ENCODE measurements at regions not wholly inside any gene's neighbourhood (a gene's known extent, or its start where the extent isn't known, plus 50 kb on each side); places are given as distances from the start of the nearest gene placed in this dataset.

DNA sequence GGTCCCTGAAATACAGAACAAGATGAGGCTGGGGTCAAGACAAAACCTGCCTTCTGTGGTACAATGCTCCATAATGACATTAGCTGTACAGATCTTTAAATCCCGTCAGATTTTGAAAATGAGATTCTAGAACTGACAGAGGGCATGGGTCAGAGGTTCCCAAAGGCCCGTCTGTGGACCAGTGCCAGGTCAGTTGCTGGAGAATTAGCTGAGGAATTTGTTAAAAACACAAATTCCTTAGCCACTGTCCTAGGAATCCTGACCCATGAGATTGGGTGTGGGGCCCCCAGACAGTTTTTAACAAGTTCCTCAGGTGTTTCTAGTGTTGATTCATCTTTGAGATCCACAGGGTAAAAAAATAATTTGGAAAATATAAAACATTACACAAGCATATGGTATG, 97.0 kb downstream of the SIPA1L2 start:
- CTCF ChIA-PET: no interaction called here
- POLR2A ChIA-PET: no interaction called here
- no peak for DNase-seq (ENCODE audit: extremely low spot score)
- TF ChIP-seq SP1 (IDR thresholded peaks at IDR 0.05) (no peak), ELF4 (IDR thresholded peaks at IDR 0.05) (no peak), FOXM1 (IDR thresholded peaks at IDR 0.05; ENCODE audit: borderline replicate concordance) (no peak), FOXK2 (IDR thresholded peaks at IDR 0.05) (no peak)

DNA sequence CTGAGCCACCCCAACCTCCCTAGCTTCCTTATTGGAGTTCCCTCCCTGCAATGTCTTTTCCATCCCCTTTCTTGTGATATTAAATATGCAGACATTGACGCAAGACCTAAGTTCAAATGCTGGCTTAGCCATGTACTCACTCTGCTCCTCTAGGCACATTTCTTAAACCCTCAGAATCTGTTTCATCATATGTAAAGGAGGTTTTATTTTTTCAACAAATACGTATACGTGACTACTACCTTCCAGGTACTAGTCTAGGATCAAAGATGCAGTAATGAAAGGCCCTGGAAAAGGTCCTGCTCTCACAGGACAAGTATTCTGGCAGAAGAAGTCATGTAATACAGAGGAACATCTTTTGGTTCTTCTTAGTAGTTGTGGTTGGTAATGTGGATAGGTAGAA, 98.6 kb downstream of the SIPA1L2 start:
- ChIA-PET POLR2A (no interaction called here), CTCF (no interaction called here)
- no peak for DNase-seq (ENCODE audit: extremely low spot score)
- TF ChIP-seq ELF4 (IDR thresholded peaks at IDR 0.05) (no peak), BHLHE40 (IDR thresholded peaks at IDR 0.05; ENCODE audit: borderline replicate concordance) (no peak), HDGF (IDR thresholded peaks at IDR 0.05; ENCODE audit: borderline replicate concordance) (no peak), L3MBTL2 (conservative IDR thresholded peaks at IDR 0.05) (no peak), TARDBP (IDR thresholded peaks at IDR 0.05) (no peak), SP1 (IDR thresholded peaks at IDR 0.05) (no peak), SUZ12 (IDR thresholded peaks at IDR 0.05) (no peak), FOXA1 (IDR thresholded peaks at IDR 0.05) (no peak), ZNF384 (IDR thresholded peaks at IDR 0.05) (no peak), NFRKB (IDR thresholded peaks at IDR 0.05) (no peak)

DNA sequence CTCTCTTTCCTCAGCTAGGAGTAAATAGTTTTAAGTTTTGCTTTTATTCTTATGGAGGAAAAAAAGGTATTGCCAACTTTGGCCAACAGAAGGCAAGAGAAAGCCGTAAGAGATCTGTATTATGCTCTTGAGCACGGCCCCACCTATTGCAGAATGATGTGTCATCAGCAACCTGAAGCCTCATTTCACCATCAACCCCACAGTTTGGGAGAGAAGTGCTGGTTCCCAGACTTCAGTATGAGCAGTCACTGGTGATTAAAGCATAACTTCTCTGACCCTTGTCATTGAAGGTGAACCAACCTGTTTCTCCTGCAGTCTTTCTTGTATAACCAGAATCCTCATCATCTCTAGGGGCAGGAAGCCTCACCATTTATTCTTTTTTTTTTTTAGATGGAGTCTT, 100.2 kb downstream of the SIPA1L2 start:
- TF ChIP-seq ZNF384 (IDR thresholded peaks at IDR 0.05): no peak
- TF ChIP-seq NFRKB (IDR thresholded peaks at IDR 0.05): no peak
- no peak for TF ChIP-seq FOXK2 (IDR thresholded peaks at IDR 0.05)
- TF ChIP-seq LEF1 (IDR thresholded peaks at IDR 0.05; ENCODE audit: borderline replicate concordance): no peak
- POLR2A ChIA-PET: no interaction called here
- CTCF ChIA-PET: no interaction called here
- no peak for DNase-seq (ENCODE audit: extremely low spot score)

DNA sequence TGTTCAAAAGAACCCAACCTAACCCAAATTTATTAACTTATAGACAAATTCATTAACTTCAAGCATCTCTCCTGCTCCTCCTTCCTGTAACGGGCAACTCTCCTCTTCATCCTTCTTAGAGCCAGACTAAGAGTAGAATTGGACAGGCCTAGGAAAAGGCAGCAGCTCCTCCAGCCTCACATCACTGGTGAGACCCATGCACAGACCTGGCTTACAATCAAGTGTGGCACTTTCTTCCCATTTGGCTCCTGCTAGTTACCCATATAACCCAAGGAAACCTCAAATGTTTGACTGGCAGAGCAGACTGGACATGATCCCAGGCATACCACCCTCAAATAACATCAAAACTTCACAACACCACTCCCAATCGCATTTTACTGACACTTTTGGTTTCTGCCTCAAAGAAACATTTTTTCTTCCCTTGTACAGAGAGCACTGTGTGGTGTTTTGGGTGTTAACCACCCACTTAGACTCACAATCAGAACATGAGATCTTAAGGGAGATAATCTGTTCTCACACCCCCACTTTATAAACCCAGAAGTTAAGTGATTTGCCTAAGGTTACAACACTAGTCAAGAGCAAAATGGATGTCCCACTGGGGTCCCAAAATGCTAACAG, 101.4 kb downstream of the SIPA1L2 start:
- DNase-seq (ENCODE audit: extremely low spot score): no peak
- no peak for TF ChIP-seq HDGF (IDR thresholded peaks at IDR 0.05; ENCODE audit: borderline replicate concordance)
- TF ChIP-seq, protein P1, sequence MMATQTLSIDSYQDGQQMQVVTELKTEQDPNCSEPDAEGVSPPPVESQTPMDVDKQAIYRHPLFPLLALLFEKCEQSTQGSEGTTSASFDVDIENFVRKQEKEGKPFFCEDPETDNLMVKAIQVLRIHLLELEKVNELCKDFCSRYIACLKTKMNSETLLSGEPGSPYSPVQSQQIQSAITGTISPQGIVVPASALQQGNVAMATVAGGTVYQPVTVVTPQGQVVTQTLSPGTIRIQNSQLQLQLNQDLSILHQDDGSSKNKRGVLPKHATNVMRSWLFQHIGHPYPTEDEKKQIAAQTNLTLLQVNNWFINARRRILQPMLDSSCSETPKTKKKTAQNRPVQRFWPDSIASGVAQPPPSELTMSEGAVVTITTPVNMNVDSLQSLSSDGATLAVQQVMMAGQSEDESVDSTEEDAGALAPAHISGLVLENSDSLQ (IDR thresholded peaks at IDR 0.05): no peak
- no peak for TF ChIP-seq ELF4 (IDR thresholded peaks at IDR 0.05)
- TF ChIP-seq SP1 (IDR thresholded peaks at IDR 0.05): no peak
- no peak for TF ChIP-seq CTBP1 (IDR thresholded peaks at IDR 0.05; ENCODE audit: borderline replicate concordance)
- TF ChIP-seq L3MBTL2 (conservative IDR thresholded peaks at IDR 0.05): no peak
- no peak for TF ChIP-seq LEF1 (IDR thresholded peaks at IDR 0.05; ENCODE audit: borderline replicate concordance)
- TF ChIP-seq SUZ12 (IDR thresholded peaks at IDR 0.05): no peak
- no peak for TF ChIP-seq TARDBP (IDR thresholded peaks at IDR 0.05)
- no peak for TF ChIP-seq FOXM1 (IDR thresholded peaks at IDR 0.05; ENCODE audit: borderline replicate concordance)
- no peak for TF ChIP-seq FOXK2 (IDR thresholded peaks at IDR 0.05)
- no peak for TF ChIP-seq ZNF384 (IDR thresholded peaks at IDR 0.05)
- TF ChIP-seq ARNT (IDR thresholded peaks at IDR 0.05): no peak
- POLR2A ChIA-PET: no interaction called here
- CTCF ChIA-PET: no interaction called here

- DNase-seq (ENCODE audit: extremely low spot score): no peak
- POLR2A ChIA-PET: interaction anchor here (0.7 kb wide), 1 partner anchor 1418 kb away, joined by 3 read pairs; no protein-coding TSS in a partner anchor
- CTCF ChIA-PET: no interaction called here
- TF ChIP-seq NFRKB (IDR thresholded peaks at IDR 0.05): no peak
- no peak for TF ChIP-seq HDGF (IDR thresholded peaks at IDR 0.05; ENCODE audit: borderline replicate concordance)
- TF ChIP-seq FOXM1 (IDR thresholded peaks at IDR 0.05; ENCODE audit: borderline replicate concordance): no peak
- no peak for TF ChIP-seq FOXA1 (IDR thresholded peaks at IDR 0.05)
- no peak for TF ChIP-seq SP1 (IDR thresholded peaks at IDR 0.05)
- TF ChIP-seq TARDBP (IDR thresholded peaks at IDR 0.05): no peak
- TF ChIP-seq CTBP1 (IDR thresholded peaks at IDR 0.05; ENCODE audit: borderline replicate concordance): no peak
- TF ChIP-seq ARNT (IDR thresholded peaks at IDR 0.05): no peak
- no peak for TF ChIP-seq FOXK2 (IDR thresholded peaks at IDR 0.05)
- TF ChIP-seq L3MBTL2 (conservative IDR thresholded peaks at IDR 0.05): no peak
- TF ChIP-seq ZNF384 (IDR thresholded peaks at IDR 0.05): no peak
- TF ChIP-seq BHLHE40 (IDR thresholded peaks at IDR 0.05; ENCODE audit: borderline replicate concordance): no peak
- TF ChIP-seq, protein P1 (IDR thresholded peaks at IDR 0.05): no peak
- TF ChIP-seq LEF1 (IDR thresholded peaks at IDR 0.05; ENCODE audit: borderline replicate concordance): no peak
- TF ChIP-seq SUZ12 (IDR thresholded peaks at IDR 0.05): no peak
- TF ChIP-seq ELF4 (IDR thresholded peaks at IDR 0.05): no peak
These were observed 105.9 kb downstream of the SIPA1L2 start for GRCh38 chr1:232524056-232524455.

DNA sequence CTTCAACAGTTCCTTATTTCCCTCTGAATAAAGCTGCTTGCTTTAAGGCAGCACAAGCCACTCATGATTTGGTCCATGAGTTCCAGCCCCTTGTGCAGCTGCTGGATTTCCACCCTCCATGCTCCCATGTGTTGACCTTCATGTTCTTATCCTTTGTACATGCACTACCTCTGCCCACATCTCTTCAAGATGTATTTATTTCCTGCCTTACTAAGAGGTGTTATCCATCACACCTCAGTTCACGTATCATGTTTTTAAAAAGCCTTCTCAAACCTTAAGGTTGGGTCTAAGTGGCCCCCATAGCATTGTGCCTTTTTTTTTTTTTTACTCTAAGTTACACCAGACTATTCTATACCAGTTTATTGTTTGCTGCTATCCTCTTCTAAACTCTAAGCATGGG, 107.7 kb downstream of the SIPA1L2 start:
- POLR2A ChIA-PET: no interaction called here
- TF ChIP-seq FOXA1 (IDR thresholded peaks at IDR 0.05): no peak
- TF ChIP-seq ARNT (IDR thresholded peaks at IDR 0.05): no peak
- TF ChIP-seq HDGF (IDR thresholded peaks at IDR 0.05; ENCODE audit: borderline replicate concordance): no peak
- no peak for TF ChIP-seq NFRKB (IDR thresholded peaks at IDR 0.05)
- no peak for TF ChIP-seq FOXK2 (IDR thresholded peaks at IDR 0.05)
- TF ChIP-seq ELF4 (IDR thresholded peaks at IDR 0.05): no peak
- CTCF ChIA-PET: no interaction called here
- DNase-seq (ENCODE audit: extremely low spot score): no peak

DNA sequence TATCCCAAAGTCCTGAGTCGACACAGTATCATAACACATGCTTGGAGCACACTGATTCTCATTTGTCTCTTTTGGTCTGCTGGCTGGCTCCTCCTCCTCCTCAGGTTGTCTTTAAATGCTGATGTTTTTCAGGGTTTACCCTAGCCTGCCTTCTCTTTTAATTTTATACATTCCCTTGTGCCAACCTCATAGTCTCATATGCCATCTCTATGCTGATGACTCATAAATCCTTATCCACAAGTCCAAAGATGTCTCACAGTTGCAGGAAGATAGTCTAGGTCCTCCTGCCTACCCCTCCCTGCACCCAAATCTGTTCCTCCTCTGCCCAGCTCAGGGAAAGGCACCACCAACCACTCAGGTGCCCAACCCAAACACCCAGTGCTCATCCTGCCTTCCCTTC, 108.3 kb downstream of the SIPA1L2 start:
- DNase-seq (ENCODE audit: extremely low spot score): no peak
- CTCF ChIA-PET: no interaction called here
- POLR2A ChIA-PET: no interaction called here
- TF ChIP-seq NFRKB (IDR thresholded peaks at IDR 0.05) (no peak), ARNT (IDR thresholded peaks at IDR 0.05) (no peak), TARDBP (IDR thresholded peaks at IDR 0.05) (no peak), ZNF384 (IDR thresholded peaks at IDR 0.05) (no peak), CTBP1 (IDR thresholded peaks at IDR 0.05; ENCODE audit: borderline replicate concordance) (no peak), LEF1 (IDR thresholded peaks at IDR 0.05; ENCODE audit: borderline replicate concordance) (no peak), FOXK2 (IDR thresholded peaks at IDR 0.05) (no peak)
- TF ChIP-seq, protein P1 (IDR thresholded peaks at IDR 0.05): no peak
